Naive B cell (primary cell): ENCODE measurements at regions not wholly inside any gene's neighbourhood (a gene's known extent, or its start where the extent isn't known, plus 50 kb on each side); places are given as distances from the start of the nearest gene placed in this dataset.

Source experiments
- ATAC-seq, 2 donors: fragments of 150-1000 bp; cut with Tn5 transposase; 2 replicates each; pipeline ENCODE4 v1.10.0; 2021; ENCODE audit warnings: low read depth in 2 of 2, mild to moderate bottlenecking in 2 of 2, moderate library complexity in 2 of 2
- DNase-seq: peaks from one replicate; pipeline ENCODE4 v3.0.0; 2022
- H3K27ac Mint-ChIP-seq, 6 donors: one replicate each; pipeline ENCODE4 v1.8.0; 2020 to 2022; ENCODE audit warnings: mild to moderate bottlenecking in 6 of 6, mixed read lengths in 6 of 6, moderate library complexity in 5 of 6, inconsistent platforms in 2 of 6
- H3K27me3 Mint-ChIP-seq, 3 donors: one replicate each; pipeline ENCODE4 v1.8.0; 2021 to 2022; ENCODE audit warnings: mixed read lengths in 3 of 3, mild to moderate bottlenecking in 1 of 3
- H3K36me3 Mint-ChIP-seq, 2 donors: one replicate each; pipeline ENCODE4 v1.8.0; 2020 to 2022; ENCODE audit warnings: mixed read lengths in 2 of 2, inconsistent platforms in 1 of 2, mild to moderate bottlenecking in 1 of 2
- H3K4me1 Mint-ChIP-seq, 3 donors: one replicate each; pipeline ENCODE4 v1.8.0; 2020 to 2022; ENCODE audit warnings: mixed read lengths in 3 of 3, inconsistent platforms in 1 of 3, mild to moderate bottlenecking in 1 of 3, moderate library complexity in 1 of 3
- H3K4me3 Mint-ChIP-seq, 8 donors: one replicate each; pipeline ENCODE4 v1.8.0; 2020 to 2022; ENCODE audit warnings: mild to moderate bottlenecking in 8 of 8, mixed read lengths in 8 of 8, moderate library complexity in 8 of 8, inconsistent platforms in 2 of 8
- H3K9me3 Mint-ChIP-seq, 7 donors: one replicate each; pipeline ENCODE4 v1.8.0; 2020 to 2022; ENCODE audit warnings: mixed read lengths in 7 of 7, mild to moderate bottlenecking in 5 of 7, inconsistent platforms in 2 of 7, moderate library complexity in 1 of 7

DNA sequence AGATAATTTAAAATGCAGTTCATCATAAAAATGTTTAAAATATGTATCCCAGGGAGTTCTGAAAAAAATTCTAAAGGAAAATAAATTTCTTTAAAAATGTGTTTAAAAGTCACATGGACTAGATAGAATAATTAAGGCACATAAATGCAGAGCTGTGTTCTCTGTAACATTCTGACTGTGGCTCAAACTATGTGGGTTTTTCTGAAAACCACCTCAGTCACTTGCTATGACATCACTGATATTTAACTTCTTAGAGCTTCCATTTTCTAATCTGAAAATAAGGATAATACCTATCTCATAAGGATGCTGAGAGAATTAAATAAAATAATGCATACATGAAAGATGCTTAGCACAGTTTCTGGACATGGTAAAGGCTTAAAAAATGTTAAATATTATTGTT is 107.3 kb downstream of the SLC41A2 start:
- DNase-seq (no peak), ATAC-seq (no peak)
- Mint-ChIP-seq H3K9me3 (no peaks in the 10 kb centered on the region), H3K27me3 (peaks cover 0 to 3% (median 0%) of the 10 kb centered on the region in 3 donors), H3K4me3 (no peak overlapping the region), H3K27ac (no peak overlapping the region), H3K36me3 (no peaks in the 10 kb centered on the region), H3K4me1 (no peaks in the 10 kb centered on the region)

DNA sequence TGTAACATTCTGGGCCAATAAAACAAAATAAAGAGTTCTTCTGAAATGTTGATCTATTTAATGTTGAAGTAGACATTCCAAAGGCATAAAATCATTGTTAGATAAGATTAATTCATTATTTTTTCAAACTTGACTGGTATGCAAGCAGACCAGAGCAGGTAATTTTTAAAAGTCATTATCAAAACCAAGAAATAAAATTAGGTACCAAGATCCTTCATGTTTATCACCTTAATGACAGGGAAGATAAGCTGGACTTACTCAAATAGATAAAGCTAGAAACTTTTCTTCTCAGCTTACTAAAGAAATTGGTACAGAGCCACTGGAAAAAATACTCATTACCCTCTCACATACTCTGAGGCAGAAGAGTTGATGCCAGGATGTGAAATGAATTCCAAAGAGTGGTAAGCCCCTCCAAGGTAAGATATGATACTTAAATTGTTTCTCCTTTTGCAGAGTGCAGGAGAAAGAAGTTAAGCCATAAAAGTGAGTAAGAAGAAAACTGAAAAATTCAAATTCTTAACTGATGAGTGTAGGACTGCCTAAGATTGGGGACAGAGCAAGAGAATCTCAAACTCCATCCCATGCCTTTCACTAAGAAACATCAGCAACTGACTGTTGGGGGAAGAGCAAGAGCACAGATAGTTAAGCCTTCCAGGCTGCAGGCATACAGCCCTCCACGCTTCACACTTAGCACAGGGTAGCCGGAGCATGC is 111.9 kb downstream of the SLC41A2 start:
- H3K27me3 Mint-ChIP-seq: peaks cover 0 to 3% (median 0%) of the 10 kb centered on the region in 3 donors

DNA sequence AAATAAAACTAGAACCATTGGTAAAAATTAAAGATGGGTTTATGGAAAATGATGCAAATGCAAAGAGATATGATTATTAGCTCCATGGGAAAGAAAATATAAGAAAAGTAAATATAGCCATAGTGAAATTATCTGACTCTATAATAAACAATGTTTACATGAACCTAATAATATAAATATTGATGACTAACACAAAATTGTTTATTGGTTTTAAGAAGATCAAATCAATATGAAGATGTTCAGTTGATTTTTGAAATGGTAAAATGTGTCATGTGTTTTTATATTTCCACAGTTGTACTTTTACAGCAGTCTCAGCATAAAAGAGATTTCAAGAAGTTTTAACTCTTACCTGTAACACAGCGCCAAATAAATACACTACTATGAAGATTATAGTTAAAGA is 114.0 kb downstream of the SLC41A2 start:
- DNase-seq (no peak), ATAC-seq (no peak)
- no peak overlapping the region for H3K27ac Mint-ChIP-seq

More for the DNA sequence above, 111.9 kb downstream of the SLC41A2 start:
- no peak for DNase-seq
- no peak for ATAC-seq
- peaks cover 0 to 5% of the 10 kb centered on the region in 2 donors for H3K36me3 Mint-ChIP-seq
- H3K9me3 Mint-ChIP-seq: no peaks in the 10 kb centered on the region
- H3K4me1 Mint-ChIP-seq: no peaks in the 10 kb centered on the region
- H3K27ac Mint-ChIP-seq: no peak overlapping the region
- no peak overlapping the region for H3K4me3 Mint-ChIP-seq

DNA sequence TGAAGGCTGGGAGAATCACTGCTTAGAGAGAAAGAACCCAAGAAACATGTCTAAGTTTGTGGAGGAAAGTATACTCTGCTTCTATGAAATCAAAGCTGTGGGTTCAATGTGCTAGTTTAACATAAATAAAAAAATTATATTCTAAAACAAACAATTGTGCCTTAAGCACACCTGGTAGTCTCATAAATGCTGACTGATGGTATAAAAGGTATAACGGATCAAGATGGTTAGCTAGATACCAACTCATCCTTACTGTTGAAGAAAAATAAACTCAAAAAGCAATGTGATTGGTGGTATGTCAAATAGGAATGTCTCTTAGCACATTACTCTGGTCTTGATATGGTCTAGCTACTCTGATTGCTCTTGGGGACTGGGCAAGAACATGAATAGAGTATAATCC is 117.8 kb downstream of the SLC41A2 start:
- H3K4me1 Mint-ChIP-seq: no peaks in the 10 kb centered on the region
- H3K27me3 Mint-ChIP-seq: no peaks in the 10 kb centered on the region
- no peak overlapping the region for H3K4me3 Mint-ChIP-seq
- DNase-seq (no peak), ATAC-seq (no peak)
- H3K36me3 Mint-ChIP-seq: peaks cover 0 to 5% of the 10 kb centered on the region in 2 donors
- H3K9me3 Mint-ChIP-seq: no peaks in the 10 kb centered on the region
- no peak overlapping the region for H3K27ac Mint-ChIP-seq

More for the DNA sequence above, 114.0 kb downstream of the SLC41A2 start:
- Mint-ChIP-seq H3K4me3 (no peak overlapping the region), H3K4me1 (no peaks in the 10 kb centered on the region), H3K36me3 (peaks cover 0 to 5% of the 10 kb centered on the region in 2 donors), H3K27me3 (peaks cover 0 to 3% (median 0%) of the 10 kb centered on the region in 3 donors), H3K9me3 (no peaks in the 10 kb centered on the region)

DNA sequence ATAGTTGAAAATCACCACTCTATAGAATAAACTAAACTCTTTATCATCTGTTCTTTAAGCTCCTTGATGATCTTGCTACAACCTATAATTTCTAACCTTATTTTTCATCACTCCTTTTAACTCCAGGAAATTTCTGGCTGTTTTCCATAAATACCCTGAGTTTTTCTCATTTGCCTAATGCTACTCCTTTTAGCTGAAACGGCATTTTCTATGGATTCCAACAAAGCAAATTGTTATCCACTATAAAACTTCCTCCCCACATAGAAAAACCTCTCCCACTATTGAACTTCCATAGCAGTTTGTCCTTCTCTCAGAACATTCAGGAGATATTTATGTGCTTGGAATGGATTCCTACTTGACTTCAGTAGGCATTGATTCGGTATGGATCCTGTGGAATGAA is 122.8 kb downstream of the SLC41A2 start:
- ATAC-seq (no peak), DNase-seq (no peak)
- Mint-ChIP-seq H3K36me3 (no peaks in the 10 kb centered on the region), H3K27me3 (no peaks in the 10 kb centered on the region), H3K27ac (no peak overlapping the region), H3K4me1 (no peaks in the 10 kb centered on the region), H3K4me3 (no peak overlapping the region), H3K9me3 (no peaks in the 10 kb centered on the region)

DNA sequence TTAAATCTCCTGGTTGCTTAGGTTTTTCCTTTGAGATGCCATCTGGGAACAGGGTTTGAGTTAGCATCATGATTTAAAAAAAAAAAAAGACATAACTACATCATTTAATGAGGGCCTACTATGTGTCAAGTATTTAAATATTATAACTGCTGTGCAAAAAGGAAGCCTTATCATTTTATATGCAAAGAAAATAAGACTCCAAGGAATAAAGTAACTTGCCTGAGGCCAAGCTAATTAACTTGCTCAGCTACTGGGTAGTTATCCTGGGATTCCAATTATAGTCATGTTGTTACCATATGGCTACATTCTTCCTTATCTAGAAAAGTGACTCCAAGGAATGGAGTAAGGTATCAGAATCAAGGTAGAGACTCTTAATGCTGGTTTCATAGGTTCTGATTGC is 123.5 kb downstream of the SLC41A2 start:
- ATAC-seq (no peak), DNase-seq (no peak)
- no peaks in the 10 kb centered on the region for H3K4me1 Mint-ChIP-seq
- H3K36me3 Mint-ChIP-seq: no peaks in the 10 kb centered on the region
- no peaks in the 10 kb centered on the region for H3K27me3 Mint-ChIP-seq
- H3K4me3 Mint-ChIP-seq: no peak overlapping the region
- no peak overlapping the region for H3K27ac Mint-ChIP-seq
- no peaks in the 10 kb centered on the region for H3K9me3 Mint-ChIP-seq

DNA sequence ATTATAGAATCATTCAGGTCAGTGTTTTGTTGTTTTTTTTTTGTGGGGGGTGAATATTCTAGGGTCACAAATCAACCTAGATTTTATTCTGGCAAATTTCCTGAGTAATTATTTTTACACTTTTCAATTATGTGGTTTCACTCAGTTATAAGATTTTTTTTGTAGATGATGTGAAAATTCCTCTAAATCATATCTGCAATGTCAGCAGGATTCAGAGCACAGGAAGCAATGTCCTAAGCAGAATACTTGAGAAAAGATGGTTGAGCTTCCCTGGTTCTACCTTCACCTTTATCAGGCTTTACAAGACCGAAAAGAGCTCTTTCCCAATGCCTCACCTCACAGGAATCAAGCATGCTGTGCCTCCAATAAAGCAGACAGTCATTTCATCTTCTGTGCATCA is 124.3 kb downstream of the SLC41A2 start:
- no peak for DNase-seq
- Mint-ChIP-seq H3K36me3 (no peaks in the 10 kb centered on the region), H3K4me1 (no peaks in the 10 kb centered on the region), H3K9me3 (no peaks in the 10 kb centered on the region), H3K27ac (peak overlapping the region in 1 of 6 donors; percentile 49), H3K4me3 (no peak overlapping the region), H3K27me3 (no peaks in the 10 kb centered on the region)
- ATAC-seq: no peak

DNA sequence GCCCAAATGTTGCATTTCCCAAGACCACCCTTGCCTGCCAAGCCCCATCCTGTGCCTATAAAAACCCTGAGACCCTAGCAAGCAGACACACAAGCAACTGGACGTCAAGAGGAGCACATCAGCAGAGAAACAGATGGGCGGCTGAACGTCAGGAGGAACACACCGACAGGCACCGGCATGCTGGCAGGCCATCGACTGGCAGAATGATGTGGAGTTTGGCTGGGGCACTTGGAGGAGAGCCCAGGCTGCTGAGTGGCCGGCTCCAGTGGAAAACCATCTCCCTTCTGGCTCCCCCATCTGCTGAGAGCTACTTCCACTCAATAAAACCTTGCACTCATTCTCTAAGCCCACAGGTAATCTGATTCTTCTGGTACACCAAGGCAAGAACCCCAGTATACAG is 130.1 kb downstream of the SLC41A2 start:
- no peak for ATAC-seq
- no peaks in the 10 kb centered on the region for H3K4me1 Mint-ChIP-seq
- no peak overlapping the region for H3K27ac Mint-ChIP-seq
- H3K27me3 Mint-ChIP-seq: no peaks in the 10 kb centered on the region
- H3K9me3 Mint-ChIP-seq: peaks cover 0 to 31% (median 17%) of the 10 kb centered on the region in 7 donors
- peaks cover 5 to 13% of the 10 kb centered on the region in 2 donors for H3K36me3 Mint-ChIP-seq
- DNase-seq: no peak
- H3K4me3 Mint-ChIP-seq: no peak overlapping the region

DNA sequence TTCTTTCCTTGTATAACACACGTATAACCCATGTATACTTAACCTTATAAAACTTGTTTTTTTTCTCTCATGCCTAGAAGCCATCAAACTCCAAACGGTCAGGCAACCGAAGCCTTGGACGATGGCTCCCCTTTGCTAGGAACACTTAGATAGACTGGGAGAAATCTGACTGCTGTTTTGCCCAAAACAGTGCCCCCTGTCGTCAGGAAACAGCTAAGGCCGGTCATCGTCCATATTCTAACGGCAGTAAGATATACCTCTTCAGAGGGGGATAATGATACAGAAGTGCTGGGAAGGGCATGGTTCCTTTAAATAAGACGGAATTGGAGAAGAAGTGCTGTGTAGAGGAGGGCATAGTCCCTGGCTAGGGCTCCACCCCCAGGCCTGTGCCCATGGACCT is 130.5 kb downstream of the SLC41A2 start:
- H3K4me1 Mint-ChIP-seq: peaks cover 0 to 2% (median 0%) of the 10 kb centered on the region in 3 donors
- peaks cover 5 to 13% of the 10 kb centered on the region in 2 donors for H3K36me3 Mint-ChIP-seq
- H3K9me3 Mint-ChIP-seq: peaks cover 0 to 31% (median 17%) of the 10 kb centered on the region in 7 donors
- H3K4me3 Mint-ChIP-seq: no peak overlapping the region
- ATAC-seq (no peak), DNase-seq (no peak)
- peak overlapping the region in 1 of 6 donors; percentile 4 for H3K27ac Mint-ChIP-seq
- H3K27me3 Mint-ChIP-seq: no peaks in the 10 kb centered on the region

DNA sequence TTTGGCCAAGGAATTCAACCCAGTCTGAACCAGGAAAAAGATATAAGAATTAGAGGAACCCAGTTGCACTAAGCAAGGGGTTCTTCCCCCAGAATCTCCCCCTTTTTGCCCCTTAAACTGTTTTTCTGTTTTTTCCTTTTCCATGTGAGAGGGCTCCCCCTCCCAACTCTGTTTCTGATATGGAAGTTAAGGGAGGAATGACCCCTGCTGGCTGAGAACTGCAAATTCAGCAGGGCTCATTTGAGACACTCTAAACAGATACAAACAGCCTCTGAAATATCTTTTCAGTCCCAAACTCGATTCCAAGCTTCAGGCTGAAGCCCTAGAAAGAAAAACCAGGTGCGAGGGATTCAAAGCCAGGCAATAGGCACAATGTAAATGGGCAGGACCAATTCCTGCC is 132.7 kb downstream of the SLC41A2 start:
- DNase-seq (no peak), ATAC-seq (no peak)
- H3K4me3 Mint-ChIP-seq: no peak overlapping the region
- no peaks in the 10 kb centered on the region for H3K27me3 Mint-ChIP-seq
- H3K27ac Mint-ChIP-seq: no peak overlapping the region
- peaks cover 0 to 3% (median 0%) of the 10 kb centered on the region in 3 donors for H3K4me1 Mint-ChIP-seq
- H3K9me3 Mint-ChIP-seq: peaks cover 0 to 31% (median 17%) of the 10 kb centered on the region in 7 donors
- peaks cover 5 to 13% of the 10 kb centered on the region in 2 donors for H3K36me3 Mint-ChIP-seq

DNA sequence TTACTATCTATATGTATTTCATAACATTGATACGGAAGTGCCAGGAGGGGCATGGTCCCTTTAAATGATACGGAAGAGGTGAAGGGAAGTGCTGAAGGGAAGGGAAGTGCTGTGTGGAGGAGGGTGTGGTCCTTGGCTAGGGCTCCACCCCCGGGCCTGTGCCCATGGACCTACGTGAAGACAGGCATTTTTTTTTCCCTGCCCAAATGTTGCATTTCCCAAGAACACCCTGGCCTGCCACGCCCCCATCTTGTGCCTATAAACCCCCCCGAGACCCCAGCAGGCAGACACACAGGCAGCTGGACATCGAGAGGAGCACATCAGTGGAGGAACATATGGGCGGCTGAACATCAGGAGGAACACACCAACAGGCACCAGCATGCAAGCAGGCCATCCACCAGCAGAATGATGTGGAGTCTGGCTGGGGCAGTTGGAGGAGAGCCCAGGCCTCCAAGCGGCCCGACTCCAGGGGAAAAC is 134.1 kb downstream of the SLC41A2 start:
- Mint-ChIP-seq H3K27me3 (no peaks in the 10 kb centered on the region), H3K4me3 (peak overlapping the region in 1 of 8 donors; percentile 10), H3K9me3 (peaks cover 0 to 31% (median 17%) of the 10 kb centered on the region in 7 donors), H3K36me3 (peaks cover 5 to 13% of the 10 kb centered on the region in 2 donors), H3K4me1 (peaks cover 0 to 3% (median 0%) of the 10 kb centered on the region in 3 donors), H3K27ac (no peak overlapping the region)
- ATAC-seq (no peak), DNase-seq (no peak)

DNA sequence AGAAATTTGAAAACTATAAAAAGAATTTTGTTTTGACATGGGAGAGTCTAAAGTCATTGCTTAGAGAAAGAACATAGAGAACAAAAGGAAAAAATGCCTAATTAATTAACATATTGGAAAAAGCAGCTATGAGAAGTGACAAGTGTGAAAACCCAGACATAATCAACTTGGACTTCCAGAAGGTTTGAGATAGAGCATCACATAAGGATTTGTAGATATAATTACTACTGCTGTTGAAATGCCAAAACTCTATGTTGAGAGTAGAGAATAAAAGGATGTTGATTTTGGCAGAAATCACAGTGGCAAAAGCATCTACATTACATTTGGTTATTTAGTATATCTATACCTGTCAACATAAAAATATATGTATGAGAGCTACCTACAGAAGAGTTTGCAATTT is 135.1 kb downstream of the SLC41A2 start:
- DNase-seq: no peak
- no peak for ATAC-seq
- Mint-ChIP-seq H3K4me3 (no peak overlapping the region), H3K27ac (no peak overlapping the region), H3K4me1 (peaks cover 0 to 3% (median 0%) of the 10 kb centered on the region in 3 donors), H3K9me3 (peaks cover 0 to 31% (median 17%) of the 10 kb centered on the region in 7 donors), H3K36me3 (peaks cover 10 to 13% of the 10 kb centered on the region in 2 donors), H3K27me3 (no peaks in the 10 kb centered on the region)

DNA sequence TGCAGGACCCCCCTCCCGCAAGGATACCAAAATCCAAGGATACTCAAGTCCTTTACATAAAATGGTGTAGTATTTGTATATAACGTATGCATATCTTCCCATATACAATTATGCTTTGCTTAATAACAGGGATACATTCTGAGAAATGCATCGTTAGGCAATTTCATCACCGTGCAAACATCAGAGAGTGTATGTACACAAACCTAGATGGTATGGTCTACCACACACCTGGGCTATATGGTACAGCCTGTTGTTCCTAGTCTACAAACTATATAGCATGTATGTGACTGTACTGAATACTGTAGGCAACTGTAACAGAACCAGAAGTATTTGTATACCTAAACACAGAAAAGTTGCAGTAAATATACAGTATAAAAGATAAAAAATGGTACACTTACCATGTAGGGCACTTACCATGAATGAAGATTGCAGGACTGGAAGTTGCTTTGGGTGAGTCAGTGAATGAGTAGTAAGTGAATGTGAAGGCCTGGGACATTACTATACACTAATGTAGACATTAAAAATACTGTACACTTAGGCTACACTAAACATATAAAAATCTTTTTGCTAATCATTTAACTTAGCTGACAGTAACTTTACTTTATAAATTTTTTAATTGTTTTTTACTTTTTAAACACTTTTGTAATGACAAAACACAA is 141.1 kb downstream of the SLC41A2 start:
- Mint-ChIP-seq H3K4me3 (no peak overlapping the region), H3K27ac (no peak overlapping the region), H3K4me1 (peaks cover 0 to 3% (median 0%) of the 10 kb centered on the region in 3 donors), H3K9me3 (no peaks in the 10 kb centered on the region), H3K36me3 (peaks cover 0 to 9% of the 10 kb centered on the region in 2 donors), H3K27me3 (no peaks in the 10 kb centered on the region)
- ATAC-seq (no peak), DNase-seq (no peak)

DNA sequence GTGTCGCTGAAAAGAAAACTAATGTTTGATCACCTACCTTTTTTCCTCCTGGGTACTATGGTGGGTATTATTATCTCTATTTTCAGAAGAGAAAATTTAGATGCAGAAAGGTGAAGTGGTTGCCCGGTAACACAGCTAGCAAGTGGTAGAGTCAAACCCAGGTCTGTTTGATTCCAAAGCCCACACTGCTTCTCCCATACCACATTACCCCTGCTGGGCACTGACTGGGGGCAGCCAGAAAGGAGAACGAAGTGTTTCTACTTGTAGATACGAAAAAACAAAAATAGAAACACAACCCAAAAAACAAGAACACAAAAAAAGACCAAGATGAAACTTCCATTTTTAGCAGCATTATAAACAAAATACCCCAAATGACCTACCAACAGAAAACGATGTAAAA is 142.2 kb downstream of the SLC41A2 start:
- Mint-ChIP-seq H3K27ac (peak overlapping the region in 1 of 6 donors; percentile 25), H3K9me3 (no peaks in the 10 kb centered on the region), H3K27me3 (no peaks in the 10 kb centered on the region), H3K36me3 (peaks cover 0 to 9% of the 10 kb centered on the region in 2 donors), H3K4me3 (no peak overlapping the region), H3K4me1 (peaks cover 0 to 3% (median 0%) of the 10 kb centered on the region in 3 donors)
- DNase-seq (no peak), ATAC-seq (no peak)
